ENCODE measurements at regions not wholly inside any gene's neighbourhood (a gene's known extent, or its start where the extent isn't known, plus 50 kb on each side); places are given as distances from the start of the nearest gene placed in this dataset.

DNA sequence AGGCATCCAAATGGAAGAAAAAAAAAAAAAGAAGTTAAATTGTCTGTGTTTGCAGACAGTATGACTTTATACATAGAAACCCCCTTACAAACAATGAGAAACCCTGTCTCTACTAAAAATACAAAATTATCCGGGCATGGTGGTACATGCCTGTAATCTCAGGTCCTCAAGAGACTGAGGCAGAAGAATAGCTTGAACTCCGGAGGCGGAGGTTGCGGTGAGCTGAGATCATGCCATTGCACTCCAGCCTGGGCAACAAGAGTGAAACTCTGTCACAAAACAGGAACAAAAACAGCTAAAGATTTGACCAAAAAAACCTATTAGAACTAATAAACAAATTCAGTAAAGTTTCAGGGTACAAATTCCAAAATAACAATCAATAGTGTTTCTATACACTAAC lies 385.8 kb upstream of the GRM3 start:
- DNase-seq (ENCODE audit: low read depth, low spot score) (no peak), ATAC-seq (no peak)
- H3K9me2 ChIP-seq (ENCODE audit: insufficient read depth) = no peaks in the 10 kb centered on the region
- no peak overlapping the region for H3K4me2 ChIP-seq (ENCODE audit: low read length)
- TF ChIP-seq CBX3 (IDR thresholded peaks at IDR 0.05; ENCODE audit: low read depth) (no peak), JUND (IDR thresholded peaks at IDR 0.05) (no peak), ZNF274 (IDR thresholded peaks at IDR 0.05; ENCODE audit: low read depth, low read length) (no peak), SIN3A (IDR thresholded peaks at IDR 0.05; ENCODE audit: low read depth) (no peak), SRF (IDR thresholded peaks at IDR 0.05; ENCODE audit: low read depth) (no peak), EZH2phosphoT487 (IDR thresholded peaks at IDR 0.05; ENCODE audit: borderline replicate concordance) (no peak), POLR2AphosphoS5 (IDR thresholded peaks at IDR 0.05; ENCODE audit: low read depth, low read length) (no peak), CEBPB (IDR thresholded peaks at IDR 0.05; ENCODE audit: low read depth) (no peak)
- TF ChIP-seq, protein P1, sequence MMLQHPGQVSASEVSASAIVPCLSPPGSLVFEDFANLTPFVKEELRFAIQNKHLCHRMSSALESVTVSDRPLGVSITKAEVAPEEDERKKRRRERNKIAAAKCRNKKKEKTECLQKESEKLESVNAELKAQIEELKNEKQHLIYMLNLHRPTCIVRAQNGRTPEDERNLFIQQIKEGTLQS (IDR thresholded peaks at IDR 0.05) = no peak
- TF ChIP-seq, protein P2, sequence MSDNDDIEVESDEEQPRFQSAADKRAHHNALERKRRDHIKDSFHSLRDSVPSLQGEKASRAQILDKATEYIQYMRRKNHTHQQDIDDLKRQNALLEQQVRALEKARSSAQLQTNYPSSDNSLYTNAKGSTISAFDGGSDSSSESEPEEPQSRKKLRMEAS (IDR thresholded peaks at IDR 0.05) = no peak
- H3K27me3 ChIP-seq (ENCODE audit: insufficient read depth, low read length) = no peaks in the 10 kb centered on the region
- no peaks in the 10 kb centered on the region for H4K20me1 ChIP-seq (ENCODE audit: insufficient read depth)
- H3K4me1 ChIP-seq (ENCODE audit: control insufficient read depth in 1 of 2, insufficient read depth in 2 of 2, low read length in 2 of 2) = no peaks in the 10 kb centered on the region
- RAD21 ChIA-PET (ENCODE audit: low non-redundant PET in 1 of 2, low total read pairs in 2 of 2, uncharacterized antibody in 2 of 2, unreplicated experiment in 2 of 2) = no interaction called here
- H3K36me3 ChIP-seq (ENCODE audit: control insufficient read depth in 1 of 2, insufficient read depth in 2 of 2, low read length in 2 of 2) = no peaks in the 10 kb centered on the region
- no peak overlapping the region for H3K9ac ChIP-seq (ENCODE audit: low read length)
- H3K79me2 ChIP-seq (ENCODE audit: insufficient read depth, low read length) = no peaks in the 10 kb centered on the region
- intact Hi-C loops (cut with micrococcal nuclease) = no loop called here
- POLR2A ChIA-PET = no interaction called here
- no peaks in the 10 kb centered on the region for H3K9me3 ChIP-seq (ENCODE audit: control insufficient read depth in 1 of 2, insufficient read depth in 1 of 2, low read depth in 1 of 2, low read length in 2 of 2)
- no peak overlapping the region for H3K4me3 ChIP-seq (replicated peaks in 1 of 2; ENCODE audit: low read depth in 1 of 2, low read length in 2 of 2)
- BruUV-seq (replicated peaks) = no TSS peak
- CTCF ChIA-PET = no interaction called here
- H3K27ac ChIP-seq (ENCODE audit: low read depth, low read length) = no peak overlapping the region
- H2AFZ ChIP-seq (ENCODE audit: low read depth, low read length, poor library complexity, severe bottlenecking) = no peak overlapping the region

DNA sequence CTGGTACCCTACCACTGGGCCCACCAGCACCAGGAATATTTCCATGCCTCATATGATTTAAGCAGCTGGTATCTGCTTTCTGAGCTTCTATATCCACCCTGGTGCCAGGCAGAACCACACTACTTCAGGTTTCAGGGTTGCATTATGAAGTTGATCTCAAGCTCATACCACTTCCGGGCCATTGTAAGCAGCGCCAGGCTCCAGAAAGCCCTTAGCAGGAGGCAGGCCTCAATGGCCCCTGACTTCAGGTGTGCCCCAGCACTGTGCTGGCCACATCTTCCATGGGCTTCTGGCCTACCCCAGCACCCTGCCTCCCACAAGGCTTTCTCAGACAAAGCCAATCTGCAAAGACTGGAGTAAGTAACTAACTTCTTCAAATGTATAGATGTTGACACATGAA lies 391.3 kb upstream of the GRM3 start:
- H3K36me3 ChIP-seq (ENCODE audit: control insufficient read depth in 1 of 2, insufficient read depth in 2 of 2, low read length in 2 of 2) = no peaks in the 10 kb centered on the region
- no peaks in the 10 kb centered on the region for H3K9me2 ChIP-seq (ENCODE audit: insufficient read depth)
- DNase-seq (ENCODE audit: low read depth, low spot score) = no peak
- H3K4me3 ChIP-seq (replicated peaks in 1 of 2; ENCODE audit: low read depth in 1 of 2, low read length in 2 of 2) = no peak overlapping the region
- H3K79me2 ChIP-seq (ENCODE audit: insufficient read depth, low read length) = no peaks in the 10 kb centered on the region
- no peak for ATAC-seq
- H3K27ac ChIP-seq (ENCODE audit: low read depth, low read length) = no peak overlapping the region
- no peaks in the 10 kb centered on the region for H3K27me3 ChIP-seq (ENCODE audit: insufficient read depth, low read length)
- no peaks in the 10 kb centered on the region for H3K4me1 ChIP-seq (ENCODE audit: control insufficient read depth in 1 of 2, insufficient read depth in 2 of 2, low read length in 2 of 2)
- H4K20me1 ChIP-seq (ENCODE audit: insufficient read depth) = no peaks in the 10 kb centered on the region
- intact Hi-C loops (cut with micrococcal nuclease) = no loop called here
- BruUV-seq (replicated peaks) = no TSS peak
- CTCF ChIA-PET = no interaction called here
- no peak overlapping the region for H3K4me2 ChIP-seq (ENCODE audit: low read length)
- TF ChIP-seq, protein P3, sequence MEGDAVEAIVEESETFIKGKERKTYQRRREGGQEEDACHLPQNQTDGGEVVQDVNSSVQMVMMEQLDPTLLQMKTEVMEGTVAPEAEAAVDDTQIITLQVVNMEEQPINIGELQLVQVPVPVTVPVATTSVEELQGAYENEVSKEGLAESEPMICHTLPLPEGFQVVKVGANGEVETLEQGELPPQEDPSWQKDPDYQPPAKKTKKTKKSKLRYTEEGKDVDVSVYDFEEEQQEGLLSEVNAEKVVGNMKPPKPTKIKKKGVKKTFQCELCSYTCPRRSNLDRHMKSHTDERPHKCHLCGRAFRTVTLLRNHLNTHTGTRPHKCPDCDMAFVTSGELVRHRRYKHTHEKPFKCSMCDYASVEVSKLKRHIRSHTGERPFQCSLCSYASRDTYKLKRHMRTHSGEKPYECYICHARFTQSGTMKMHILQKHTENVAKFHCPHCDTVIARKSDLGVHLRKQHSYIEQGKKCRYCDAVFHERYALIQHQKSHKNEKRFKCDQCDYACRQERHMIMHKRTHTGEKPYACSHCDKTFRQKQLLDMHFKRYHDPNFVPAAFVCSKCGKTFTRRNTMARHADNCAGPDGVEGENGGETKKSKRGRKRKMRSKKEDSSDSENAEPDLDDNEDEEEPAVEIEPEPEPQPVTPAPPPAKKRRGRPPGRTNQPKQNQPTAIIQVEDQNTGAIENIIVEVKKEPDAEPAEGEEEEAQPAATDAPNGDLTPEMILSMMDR (IDR thresholded peaks at IDR 0.05 in 2 of 3, conservative IDR thresholded peaks at IDR 0.05 in 1 of 3; ENCODE audit: borderline replicate concordance in 1 of 3, insufficient read depth in 1 of 3, low read depth in 2 of 3, low read length in 2 of 3) = no peak
- TF ChIP-seq, protein P1 (IDR thresholded peaks at IDR 0.05) = no peak
- no peak overlapping the region for H3K9ac ChIP-seq (ENCODE audit: low read length)
- RAD21 ChIA-PET (ENCODE audit: low non-redundant PET in 1 of 2, low total read pairs in 2 of 2, uncharacterized antibody in 2 of 2, unreplicated experiment in 2 of 2) = no interaction called here
- POLR2A ChIA-PET = no interaction called here
- no peaks in the 10 kb centered on the region for H3K9me3 ChIP-seq (ENCODE audit: control insufficient read depth in 1 of 2, insufficient read depth in 1 of 2, low read depth in 1 of 2, low read length in 2 of 2)
- H2AFZ ChIP-seq (ENCODE audit: low read depth, low read length, poor library complexity, severe bottlenecking) = no peak overlapping the region
